Keratinocyte (primary cell): ENCODE measurements at regions not wholly inside any gene's neighbourhood (a gene's known extent, or its start where the extent isn't known, plus 50 kb on each side); places are given as distances from the start of the nearest gene placed in this dataset.

Source experiments
- DNase-seq: peaks from one replicate; pipeline ENCODE4 v3.0.0-alpha.2; 2011; ENCODE audit warnings: low read depth, missing footprints, low spot score
- FAIRE-seq: peaks from 2 replicates; lab custom pipeline; 2011; peaks lifted over from hg19 to GRCh38; lab: Jason Lieb, UNC
- H2AFZ ChIP-seq: 2 replicates; pipeline ENCODE4 v1.6.0; 2012; ENCODE audit warnings: low read length, control low read depth, inconsistent platforms; ENCODE audit not compliant: control insufficient read depth
- H3K27ac ChIP-seq: 2 replicates; pipeline ENCODE4 v1.5.1; 2011; ENCODE audit warnings: low read length; ENCODE audit not compliant: control insufficient read depth, insufficient read depth
- H3K27me3 ChIP-seq: 3 replicates; pipeline ENCODE4 v1.6.0; 2011; ENCODE audit warnings: low read length; ENCODE audit not compliant: control insufficient read depth, insufficient read depth; ENCODE audit errors: extremely low read depth
- H3K36me3 ChIP-seq, 2 experiments: 2 replicates in 1 of 2; 3 replicates in 1 of 2; pipeline ENCODE4 v1.5.1; 2011; ENCODE audit warnings: low read length in 2 of 2, mild to moderate bottlenecking in 1 of 2; ENCODE audit not compliant: control insufficient read depth in 2 of 2, insufficient read depth in 2 of 2; ENCODE audit errors: extremely low read depth in 1 of 2
- H3K4me1 ChIP-seq: 3 replicates; pipeline ENCODE4 v1.5.1; 2011; ENCODE audit warnings: low read length; ENCODE audit not compliant: control insufficient read depth, insufficient read depth; ENCODE audit errors: extremely low read depth
- H3K4me2 ChIP-seq: 3 replicates; pipeline ENCODE4 v1.6.0; 2011; ENCODE audit warnings: low read depth, low read length; ENCODE audit not compliant: control insufficient read depth, insufficient read depth; ENCODE audit errors: extremely low read depth
- H3K4me3 ChIP-seq, 3 experiments: fragments of 200-600 bp in 1 of 3; sonication (generic) in 1 of 3; 2 replicates in 2 of 3; 3 replicates in 1 of 3; pipeline ENCODE4 v1.5.1; 2011 to 2016; ENCODE audit warnings: low read length in 3 of 3, mild to moderate bottlenecking in 3 of 3, control low read depth in 2 of 3, inconsistent platforms in 1 of 3, low read depth in 1 of 3, mixed read lengths in 1 of 3, mixed run types in 1 of 3, moderate library complexity in 1 of 3; ENCODE audit not compliant: control insufficient read depth in 2 of 3, insufficient read depth in 2 of 3; ENCODE audit errors: extremely low read depth in 1 of 3
- H3K79me2 ChIP-seq: 2 replicates; pipeline ENCODE4 v1.6.0; 2012; ENCODE audit warnings: low read length; ENCODE audit not compliant: control insufficient read depth, insufficient read depth
- H3K9ac ChIP-seq: 3 replicates; pipeline ENCODE4 v1.6.0; 2011; ENCODE audit warnings: low read length; ENCODE audit not compliant: control insufficient read depth, insufficient read depth; ENCODE audit errors: extremely low read depth
- H3K9me1 ChIP-seq: 3 replicates; pipeline ENCODE4 v1.6.0; 2011; ENCODE audit warnings: low read length; ENCODE audit not compliant: control insufficient read depth, insufficient read depth; ENCODE audit errors: extremely low read depth
- H3K9me3 ChIP-seq: 2 replicates; pipeline ENCODE4 v1.5.1; 2012; ENCODE audit warnings: low read depth, low read length; ENCODE audit not compliant: control insufficient read depth
- H4K20me1 ChIP-seq: 3 replicates; pipeline ENCODE4 v1.6.0; 2011; ENCODE audit warnings: low read length; ENCODE audit not compliant: control insufficient read depth, insufficient read depth; ENCODE audit errors: extremely low read depth
- EZH2 ChIP-seq: IDR thresholded peaks from one replicate; pipeline ENCODE4 v1.6.1; 2012; ENCODE audit warnings: inconsistent platforms, mild to moderate bottlenecking, low read length, moderate library complexity
- dilution Hi-C: fragments of 300-500 bp; cut with MboI; formaldehyde crosslinking; loops from one replicate; pipeline ENCODE4 v1.7.0; 2020; ENCODE audit warnings: low sequenced_read_pairs; ENCODE audit not compliant: extremely low pct_ligation_motif_present
- TF ChIP-seq, protein P1 (sequence below), 3 experiments: IDR thresholded peaks in 1 of 3; conservative IDR thresholded peaks in 1 of 3; optimal IDR thresholded peaks in 1 of 3; 2 replicates in 2 of 3; 3 replicates in 1 of 3; pipeline versions ENCODE3 to v1.5.1; 2011; ENCODE audit warnings: low read length in 3 of 3, mild to moderate bottlenecking in 3 of 3, moderate library complexity in 2 of 3, control low read depth in 1 of 3, inconsistent platforms in 1 of 3; ENCODE audit not compliant: insufficient read depth in 2 of 3; ENCODE audit errors: extremely low read depth in 1 of 3

GRCh38 chr3:154843647-154844046 lies 236.5 kb upstream of the MME start:
- H3K9ac ChIP-seq: no peak overlapping the region
- no peaks in the 10 kb centered on the region for H3K36me3 ChIP-seq
- dilution Hi-C loops: no loop called here

GRCh38 chr3:154842536-154842935 lies 237.6 kb upstream of the MME start:
- DNase-seq (no peak), FAIRE-seq (no peak)
- H3K9ac ChIP-seq: no peak overlapping the region
- H2AFZ ChIP-seq: no peak overlapping the region
- H3K9me3 ChIP-seq: no peaks in the 10 kb centered on the region
- no peak overlapping the region for H3K4me3 ChIP-seq
- no peaks in the 10 kb centered on the region for H4K20me1 ChIP-seq
- no peak overlapping the region for H3K4me2 ChIP-seq
- no peak for TF ChIP-seq EZH2
- TF ChIP-seq, protein P1, sequence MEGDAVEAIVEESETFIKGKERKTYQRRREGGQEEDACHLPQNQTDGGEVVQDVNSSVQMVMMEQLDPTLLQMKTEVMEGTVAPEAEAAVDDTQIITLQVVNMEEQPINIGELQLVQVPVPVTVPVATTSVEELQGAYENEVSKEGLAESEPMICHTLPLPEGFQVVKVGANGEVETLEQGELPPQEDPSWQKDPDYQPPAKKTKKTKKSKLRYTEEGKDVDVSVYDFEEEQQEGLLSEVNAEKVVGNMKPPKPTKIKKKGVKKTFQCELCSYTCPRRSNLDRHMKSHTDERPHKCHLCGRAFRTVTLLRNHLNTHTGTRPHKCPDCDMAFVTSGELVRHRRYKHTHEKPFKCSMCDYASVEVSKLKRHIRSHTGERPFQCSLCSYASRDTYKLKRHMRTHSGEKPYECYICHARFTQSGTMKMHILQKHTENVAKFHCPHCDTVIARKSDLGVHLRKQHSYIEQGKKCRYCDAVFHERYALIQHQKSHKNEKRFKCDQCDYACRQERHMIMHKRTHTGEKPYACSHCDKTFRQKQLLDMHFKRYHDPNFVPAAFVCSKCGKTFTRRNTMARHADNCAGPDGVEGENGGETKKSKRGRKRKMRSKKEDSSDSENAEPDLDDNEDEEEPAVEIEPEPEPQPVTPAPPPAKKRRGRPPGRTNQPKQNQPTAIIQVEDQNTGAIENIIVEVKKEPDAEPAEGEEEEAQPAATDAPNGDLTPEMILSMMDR (optimal IDR thresholded peaks at IDR 0.05 in 1 of 3, IDR thresholded peaks at IDR 0.05 in 1 of 3, conservative IDR thresholded peaks at IDR 0.05 in 1 of 3; ENCODE audit: extremely low read depth in 1 of 3, insufficient read depth in 2 of 3, low read length in 3 of 3): no peak
- no peaks in the 10 kb centered on the region for H3K27me3 ChIP-seq
- H3K79me2 ChIP-seq: no peaks in the 10 kb centered on the region
- H3K4me1 ChIP-seq: no peaks in the 10 kb centered on the region
- no peaks in the 10 kb centered on the region for H3K36me3 ChIP-seq
- dilution Hi-C loops: no loop called here
- no peaks in the 10 kb centered on the region for H3K9me1 ChIP-seq
- H3K27ac ChIP-seq: no peak overlapping the region

More at GRCh38 chr3:154843647-154844046, 236.5 kb upstream of the MME start:
- no peak overlapping the region for H3K27ac ChIP-seq
- no peaks in the 10 kb centered on the region for H3K9me1 ChIP-seq
- H3K27me3 ChIP-seq: no peaks in the 10 kb centered on the region
- H4K20me1 ChIP-seq: no peaks in the 10 kb centered on the region
- H3K79me2 ChIP-seq: no peaks in the 10 kb centered on the region
- no peak overlapping the region for H3K4me3 ChIP-seq
- H2AFZ ChIP-seq: no peak overlapping the region
- no peak for DNase-seq
- FAIRE-seq: no peak
- H3K4me2 ChIP-seq: no peak overlapping the region
- no peak for TF ChIP-seq EZH2
- TF ChIP-seq, protein P1 (optimal IDR thresholded peaks at IDR 0.05 in 1 of 3, IDR thresholded peaks at IDR 0.05 in 1 of 3, conservative IDR thresholded peaks at IDR 0.05 in 1 of 3; ENCODE audit: extremely low read depth in 1 of 3, insufficient read depth in 2 of 3, low read length in 3 of 3): no peak
- no peaks in the 10 kb centered on the region for H3K4me1 ChIP-seq
- H3K9me3 ChIP-seq: no peaks in the 10 kb centered on the region
